GM10847 (cell line): ENCODE measurements at regions not wholly inside any gene's neighbourhood (a gene's known extent, or its start where the extent isn't known, plus 50 kb on each side); places are given as distances from the start of the nearest gene placed in this dataset.

Source experiments
- POLR2A ChIP-seq: IDR thresholded peaks from 2 replicates; pipeline ENCODE4 v1.6.1; 2011; ENCODE audit not compliant: insufficient read length; ENCODE audit errors: extremely low read depth

GRCh38 chr2:118320658-118321057 lies 232.4 kb downstream of the INSIG2 start:
- no peak for TF ChIP-seq POLR2A

DNA sequence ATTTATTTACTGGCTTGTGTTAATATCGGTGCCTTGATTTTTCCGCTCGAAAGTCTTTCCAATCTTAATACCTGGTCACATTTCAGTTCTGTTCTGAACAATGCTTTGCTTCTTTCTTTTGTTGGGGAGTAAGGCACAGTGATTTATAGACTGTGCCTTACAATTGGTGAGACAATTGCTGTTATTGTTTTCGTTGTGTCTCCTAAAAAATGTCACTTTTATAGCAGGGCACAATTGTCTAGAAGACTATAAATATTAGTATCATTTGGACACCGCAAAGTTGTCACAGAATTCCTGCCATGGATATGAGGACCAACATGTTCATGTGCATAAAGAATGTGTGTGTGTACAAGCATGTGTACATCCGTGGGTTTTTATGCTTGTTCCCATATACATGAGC lies 231.9 kb downstream of the INSIG2 start:
- no peak for TF ChIP-seq POLR2A

GRCh38 chr2:118319271-118319684 lies 231.0 kb downstream of the INSIG2 start:
- no peak for TF ChIP-seq POLR2A

- TF ChIP-seq POLR2A, result no peak
These were observed 227.3 kb downstream of the INSIG2 start for GRCh38 chr2:118315606-118316005.

GRCh38 chr2:118312969-118313756 lies 224.9 kb downstream of the INSIG2 start:
- TF ChIP-seq POLR2A, result no peak

- TF ChIP-seq POLR2A, result no peak
These were observed 222.6 kb downstream of the INSIG2 start for GRCh38 chr2:118310681-118311429.

DNA sequence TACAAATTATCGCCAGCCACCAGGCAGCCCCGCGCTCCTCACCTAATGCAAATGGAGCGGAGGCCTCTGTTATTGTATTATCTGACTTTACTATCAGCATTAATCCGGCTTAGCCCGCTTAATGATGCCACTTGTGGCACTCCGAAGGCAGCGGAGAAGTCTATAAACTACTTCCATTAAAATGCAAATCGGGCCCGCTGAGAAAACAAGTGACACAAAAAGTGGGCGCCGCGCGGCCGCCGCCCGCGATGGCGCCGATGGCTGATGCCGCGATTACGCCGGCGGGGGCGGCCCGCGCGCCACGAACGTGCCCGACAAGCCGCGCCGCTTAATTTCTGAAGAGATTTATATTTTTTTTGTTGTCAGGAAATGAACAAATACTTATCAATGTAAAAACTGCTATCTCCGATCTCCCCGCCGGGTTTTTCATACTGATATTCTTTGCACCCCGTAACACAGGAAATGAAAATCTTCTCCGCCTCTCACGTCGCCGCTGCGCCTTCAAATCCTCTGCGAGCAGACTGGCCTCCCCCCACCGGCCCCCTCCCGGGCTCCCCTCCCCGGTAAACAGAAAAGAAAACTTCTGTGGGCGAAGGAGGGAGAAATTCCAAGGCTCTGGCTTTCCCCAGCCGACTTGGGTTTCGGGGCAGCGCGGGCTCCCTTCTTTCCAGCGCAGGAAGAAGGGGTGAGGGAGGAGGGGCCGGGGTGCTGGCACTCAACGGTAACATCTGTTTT lies 221.8 kb downstream of the INSIG2 start:
- no peak for TF ChIP-seq POLR2A

GRCh38 chr2:118309257-118309945 lies 221.1 kb downstream of the INSIG2 start:
- TF ChIP-seq POLR2A, result no peak

DNA sequence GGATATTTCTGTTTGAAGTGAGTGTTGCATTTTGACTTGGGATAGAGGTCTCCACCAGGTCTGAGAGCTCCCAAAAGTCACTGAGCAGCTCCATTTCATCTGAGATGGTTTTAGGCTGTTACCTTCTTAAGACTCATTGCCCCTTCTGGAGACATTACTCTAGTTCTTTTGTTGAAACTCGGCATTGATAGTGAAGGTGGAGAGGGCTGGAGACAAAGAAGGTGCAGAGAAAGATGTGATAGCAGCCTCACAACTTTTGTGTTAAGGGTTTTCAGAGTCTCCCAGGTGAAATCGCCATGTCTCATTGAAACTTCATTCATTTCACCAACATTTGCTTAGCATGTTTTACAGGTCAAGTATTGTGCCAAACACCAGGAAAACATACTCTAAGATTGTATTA lies 219.6 kb downstream of the INSIG2 start:
- no peak for TF ChIP-seq POLR2A

- no peak for TF ChIP-seq POLR2A
These were observed 213.0 kb downstream of the INSIG2 start for GRCh38 chr2:118301248-118301647.

GRCh38 chr2:118300832-118301231 lies 212.6 kb downstream of the INSIG2 start:
- no peak for TF ChIP-seq POLR2A

- TF ChIP-seq POLR2A, result no peak
These were observed 208.4 kb downstream of the INSIG2 start for GRCh38 chr2:118296663-118297062.

GRCh38 chr2:118295592-118296390 lies 207.5 kb downstream of the INSIG2 start:
- TF ChIP-seq POLR2A, result no peak

GRCh38 chr2:118294063-118294462 lies 205.8 kb downstream of the INSIG2 start:
- no peak for TF ChIP-seq POLR2A
